BLaER1 treated with 17β-estradiol and CSF1 and Interleukin-3, amounts not matched to agents 10 nM and 100 nM (cell line): ENCODE measurements at regions not wholly inside any gene's neighbourhood (a gene's known extent, or its start where the extent isn't known, plus 50 kb on each side); places are given as distances from the start of the nearest gene placed in this dataset.
"Not testable (repeated sequence)": the region's sequence is repeated elsewhere in the genome, so short reads cannot be mapped to it uniquely, and the experiment has no call there.

ENCODE experiments used
- H3K27ac ChIP-seq, 11 experiments: shearing (Covaris generic); formaldehyde crosslinking; 2 replicates each; pipeline ENCODE4 v1.8.1; 2022
- H3K27me3 ChIP-seq, 11 experiments: shearing (Covaris generic); formaldehyde crosslinking; 2 replicates each; pipeline ENCODE4 v1.8.1; 2022
- H3K36me3 ChIP-seq, 11 experiments: shearing (Covaris generic); formaldehyde crosslinking; 2 replicates each; pipeline ENCODE4 v1.8.1; 2022
- H3K4me1 ChIP-seq, 10 experiments: shearing (Covaris generic); formaldehyde crosslinking; 2 replicates each; pipeline ENCODE4 v1.8.1; 2022
- H3K4me2 ChIP-seq, 11 experiments: shearing (Covaris generic); formaldehyde crosslinking; 2 replicates each; pipeline ENCODE4 v1.8.1; 2022
- H3K4me3 ChIP-seq, 10 experiments: shearing (Covaris generic); formaldehyde crosslinking; 2 replicates each; pipeline ENCODE4 v1.8.1; 2022
- H3K9ac ChIP-seq, 11 experiments: shearing (Covaris generic); formaldehyde crosslinking; 2 replicates each; pipeline ENCODE4 v1.8.1; 2022
- H3K9me3 ChIP-seq, 11 experiments: shearing (Covaris generic); formaldehyde crosslinking; replicated peaks in 1 of 11; 2 replicates each; pipeline ENCODE4 v1.8.1; 2022
- H4K20me1 ChIP-seq, 11 experiments: shearing (Covaris generic); formaldehyde crosslinking; 2 replicates each; pipeline ENCODE4 v1.8.1; 2022
- Cebpa-rat ChIP-seq, 11 experiments: shearing (Covaris generic); IDR thresholded peaks; 2 replicates each; pipeline ENCODE4 v1.8.1; 2022

- H3K36me3 ChIP-seq: no peaks in the 10 kb centered on the region
- no peak for TF ChIP-seq Cebpa-rat (IDR thresholded peaks at IDR 0.05)
- H3K4me2 ChIP-seq: no peak overlapping the region
These were observed 1770.8 kb upstream of the CDH9 start for GRCh38 chr5:28808967-28809810.

GRCh38 chr5:28807195-28807729, 1768.9 kb upstream of the CDH9 start:
- no peaks in the 10 kb centered on the region for H3K36me3 ChIP-seq
- H3K9ac ChIP-seq: no peak overlapping the region
- TF ChIP-seq Cebpa-rat (IDR thresholded peaks at IDR 0.05): no peak
- no peak overlapping the region for H3K4me3 ChIP-seq
- H3K27ac ChIP-seq: no peak overlapping the region
- no peak overlapping the region for H3K4me2 ChIP-seq
- H3K4me1 ChIP-seq: no peaks in the 10 kb centered on the region
- H4K20me1 ChIP-seq: no peaks in the 10 kb centered on the region
- H3K9me3 ChIP-seq: peaks cover 17 to 22% (median 19%) of the 10 kb centered on the region in 11 experiments
- no peaks in the 10 kb centered on the region for H3K27me3 ChIP-seq

More at GRCh38 chr5:28808967-28809810, 1770.8 kb upstream of the CDH9 start:
- Histone ChIP-seq H3K9me3 (peaks cover 17 to 22% (median 19%) of the 10 kb centered on the region in 11 experiments), H3K9ac (no peak overlapping the region), H3K27me3 (no peaks in the 10 kb centered on the region), H3K4me3 (no peak overlapping the region), H3K27ac (no peak overlapping the region), H4K20me1 (no peaks in the 10 kb centered on the region), H3K4me1 (no peaks in the 10 kb centered on the region)

- H3K4me3 ChIP-seq, H3K9me3 ChIP-seq, H3K9ac ChIP-seq, H3K4me2 ChIP-seq, H3K27ac ChIP-seq, H3K36me3 ChIP-seq, H3K27me3 ChIP-seq, H3K4me1 ChIP-seq, H4K20me1 ChIP-seq: not testable (repeated sequence)
These were observed 1760.6 kb upstream of the CDH9 start for GRCh38 chr5:28799035-28799434.

GRCh38 chr5:28788954-28789353, 1750.6 kb upstream of the CDH9 start:
- Histone ChIP-seq H3K9ac (no peak overlapping the region), H3K4me1 (no peaks in the 10 kb centered on the region), H3K27ac (no peak overlapping the region), H3K36me3 (no peaks in the 10 kb centered on the region), H3K9me3 (no peaks in the 10 kb centered on the region), H3K4me2 (no peak overlapping the region), H3K27me3 (no peaks in the 10 kb centered on the region), H3K4me3 (no peak overlapping the region), H4K20me1 (no peaks in the 10 kb centered on the region)
- no peak for TF ChIP-seq Cebpa-rat (IDR thresholded peaks at IDR 0.05)

GRCh38 chr5:28780083-28780692, 1741.8 kb upstream of the CDH9 start:
- H3K4me3 ChIP-seq: no peak overlapping the region
- TF ChIP-seq Cebpa-rat (IDR thresholded peaks at IDR 0.05): no peak
- no peaks in the 10 kb centered on the region for H3K9me3 ChIP-seq
- no peak overlapping the region for H3K9ac ChIP-seq
- H3K36me3 ChIP-seq: no peaks in the 10 kb centered on the region
- no peak overlapping the region for H3K4me2 ChIP-seq
- H3K27ac ChIP-seq: no peak overlapping the region
- no peaks in the 10 kb centered on the region for H4K20me1 ChIP-seq
- H3K4me1 ChIP-seq: no peaks in the 10 kb centered on the region
- H3K27me3 ChIP-seq: no peaks in the 10 kb centered on the region

- Histone ChIP-seq H3K9me3 (no peaks in the 10 kb centered on the region), H3K27me3 (no peaks in the 10 kb centered on the region), H3K27ac (no peak overlapping the region), H3K4me3 (no peak overlapping the region), H4K20me1 (no peaks in the 10 kb centered on the region), H3K9ac (no peak overlapping the region), H3K4me2 (no peak overlapping the region), H3K4me1 (no peaks in the 10 kb centered on the region), H3K36me3 (no peaks in the 10 kb centered on the region)
- TF ChIP-seq Cebpa-rat (IDR thresholded peaks at IDR 0.05): no peak
These were observed 1740.9 kb upstream of the CDH9 start for GRCh38 chr5:28779161-28779754.

- H3K9ac ChIP-seq: no peak overlapping the region
- no peak overlapping the region for H3K4me3 ChIP-seq
- H4K20me1 ChIP-seq: no peaks in the 10 kb centered on the region
- H3K9me3 ChIP-seq: no peaks in the 10 kb centered on the region
- TF ChIP-seq Cebpa-rat (IDR thresholded peaks at IDR 0.05): no peak
- H3K4me2 ChIP-seq: no peak overlapping the region
- no peaks in the 10 kb centered on the region for H3K36me3 ChIP-seq
- H3K27me3 ChIP-seq: no peaks in the 10 kb centered on the region
- peaks cover 0 to 1% (median 0%) of the 10 kb centered on the region in 10 experiments; a peak in 1 of 20 replicates for H3K4me1 ChIP-seq
- no peak overlapping the region for H3K27ac ChIP-seq
These were observed 1731.9 kb upstream of the CDH9 start for GRCh38 chr5:28770307-28770706.

GRCh38 chr5:28766565-28767158, 1728.3 kb upstream of the CDH9 start:
- Histone ChIP-seq H3K4me3 (no peak overlapping the region), H4K20me1 (no peaks in the 10 kb centered on the region), H3K36me3 (no peaks in the 10 kb centered on the region), H3K9ac (no peak overlapping the region), H3K4me2 (no peak overlapping the region), H3K27me3 (no peaks in the 10 kb centered on the region), H3K9me3 (no peaks in the 10 kb centered on the region), H3K4me1 (peaks cover 0 to 15% (median 3%) of the 10 kb centered on the region in 10 experiments; a peak in 9 of 20 replicates), H3K27ac (no peak overlapping the region)
- no peak for TF ChIP-seq Cebpa-rat (IDR thresholded peaks at IDR 0.05)

GRCh38 chr5:28751396-28751795, 1713.0 kb upstream of the CDH9 start:
- Histone ChIP-seq H3K4me2 (no peak overlapping the region), H3K4me1 (peaks cover 0 to 4% (median 0%) of the 10 kb centered on the region in 10 experiments; a peak in 2 of 20 replicates)
- no peak for TF ChIP-seq Cebpa-rat (IDR thresholded peaks at IDR 0.05)

More at GRCh38 chr5:28751396-28751795, 1713.0 kb upstream of the CDH9 start:
- Histone ChIP-seq H3K27me3 (no peaks in the 10 kb centered on the region), H4K20me1 (no peaks in the 10 kb centered on the region), H3K27ac (no peak overlapping the region), H3K9ac (no peak overlapping the region), H3K36me3 (no peaks in the 10 kb centered on the region), H3K9me3 (no peaks in the 10 kb centered on the region), H3K4me3 (no peak overlapping the region)
